ENCODE measurements at regions not wholly inside any gene's neighbourhood (a gene's known extent, or its start where the extent isn't known, plus 50 kb on each side); places are given as distances from the start of the nearest gene placed in this dataset.

GRCh38 chr13:40384976-40385857, 281.2 kb downstream of the FOXO1 start:
- no peak for DNase-seq (ENCODE audit: low read depth in 2 of 2)

- no peak for DNase-seq (ENCODE audit: low read depth in 2 of 2)
These were observed 280.6 kb downstream of the FOXO1 start for GRCh38 chr13:40385858-40386180.

- DNase-seq (ENCODE audit: low read depth in 2 of 2): no peak
These were observed 279.9 kb downstream of the FOXO1 start for GRCh38 chr13:40386586-40386985.

- no peak for DNase-seq (ENCODE audit: low read depth in 2 of 2)
These were observed 278.7 kb downstream of the FOXO1 start for GRCh38 chr13:40387775-40388174.

GRCh38 chr13:40388617-40389016, 277.8 kb downstream of the FOXO1 start:
- DNase-seq (ENCODE audit: low read depth in 2 of 2): no peak

- DNase-seq (ENCODE audit: low read depth in 2 of 2): no peak
These were observed 277.3 kb downstream of the FOXO1 start for GRCh38 chr13:40389081-40389641.

GRCh38 chr13:40390401-40390916, 276.0 kb downstream of the FOXO1 start:
- DNase-seq (ENCODE audit: low read depth in 2 of 2): no peak

GRCh38 chr13:40391788-40392187, 274.7 kb downstream of the FOXO1 start:
- DNase-seq (ENCODE audit: low read depth in 2 of 2): no peak

- DNase-seq (ENCODE audit: low read depth in 2 of 2): no peak
These were observed 272.0 kb downstream of the FOXO1 start for GRCh38 chr13:40394304-40394985.

GRCh38 chr13:40398065-40398464, 268.4 kb downstream of the FOXO1 start:
- no peak for DNase-seq (ENCODE audit: low read depth in 2 of 2)

- DNase-seq (ENCODE audit: low read depth in 2 of 2): no peak
These were observed 266.7 kb downstream of the FOXO1 start for GRCh38 chr13:40399756-40400155.

GRCh38 chr13:40401911-40402776, 264.3 kb downstream of the FOXO1 start:
- peak; percentile 51 to 58 for DNase-seq (ENCODE audit: low read depth in 2 of 2)

GRCh38 chr13:40402931-40403431, 263.5 kb downstream of the FOXO1 start:
- no peak for DNase-seq (ENCODE audit: low read depth in 2 of 2)

GRCh38 chr13:40403509-40404241, 262.8 kb downstream of the FOXO1 start:
- DNase-seq (ENCODE audit: low read depth in 2 of 2): no peak

- no peak for DNase-seq (ENCODE audit: low read depth in 2 of 2)
These were observed 262.0 kb downstream of the FOXO1 start for GRCh38 chr13:40404407-40404806.

- no peak for DNase-seq (ENCODE audit: low read depth in 2 of 2)
These were observed 261.3 kb downstream of the FOXO1 start for GRCh38 chr13:40404967-40405716.

GRCh38 chr13:40406405-40407120, 259.9 kb downstream of the FOXO1 start:
- DNase-seq (ENCODE audit: low read depth in 2 of 2): no peak

- DNase-seq (ENCODE audit: low read depth in 2 of 2): no peak
These were observed 258.9 kb downstream of the FOXO1 start for GRCh38 chr13:40407567-40407966.

- DNase-seq (ENCODE audit: low read depth in 2 of 2): no peak
These were observed 257.8 kb downstream of the FOXO1 start for GRCh38 chr13:40408602-40409001.

Measured in fibroblast of skin of left biceps (primary cell).